Type B pancreatic cell (in vitro differentiated cells): ENCODE measurements at regions not wholly inside any gene's neighbourhood (a gene's known extent, or its start where the extent isn't known, plus 50 kb on each side); places are given as distances from the start of the nearest gene placed in this dataset.

Experiments
- DNase-seq: peaks from one replicate; pipeline ENCODE4 v3.0.0; 2021; ENCODE audit warnings: mixed read lengths; ENCODE audit not compliant: unreplicated experiment; ENCODE audit errors: extremely low spot score
- H3K27ac Mint-ChIP-seq: 2 replicates; pipeline ENCODE4 v1.8.0; 2021; ENCODE audit warnings: mild to moderate bottlenecking, mixed read lengths
- H3K27me3 Mint-ChIP-seq: 2 replicates; pipeline ENCODE4 v1.8.0; 2021; ENCODE audit warnings: mixed read lengths
- H3K36me3 Mint-ChIP-seq: 2 replicates; pipeline ENCODE4 v1.8.0; 2021; ENCODE audit warnings: mixed read lengths
- H3K4me1 Mint-ChIP-seq: one replicate; pipeline ENCODE4 v1.8.0; 2021; ENCODE audit warnings: mixed read lengths; ENCODE audit not compliant: unreplicated experiment
- H3K4me3 Mint-ChIP-seq: 2 replicates; pipeline ENCODE4 v1.8.0; 2021; ENCODE audit warnings: mild to moderate bottlenecking, mixed read lengths
- H3K9me3 Mint-ChIP-seq: 2 replicates; pipeline ENCODE4 v1.8.0; 2021; ENCODE audit warnings: mixed read lengths
- CTCF ChIP-seq: fragments of 200-600 bp; sonication (generic); conservative IDR thresholded peaks from 2 replicates; pipeline ENCODE4 v1.5.0; 2021; ENCODE audit warnings: antibody characterized with exemption, mild to moderate bottlenecking

- Mint-ChIP-seq H3K27me3 (no peaks in the 10 kb centered on the region), H3K36me3 (no peaks in the 10 kb centered on the region), H3K4me1 (no peaks in the 10 kb centered on the region), H3K9me3 (no peaks in the 10 kb centered on the region), H3K4me3 (no peak overlapping the region), H3K27ac (no peak overlapping the region)
- TF ChIP-seq CTCF: no peak
- DNase-seq: no peak
Observed at GRCh38 chr5:86977190-86977589, 290.5 kb upstream of the RASA1 start.

GRCh38 chr5:86977808-86978207 is 289.9 kb upstream of the RASA1 start:
- Mint-ChIP-seq H3K4me1 (no peaks in the 10 kb centered on the region), H3K27me3 (no peaks in the 10 kb centered on the region), H3K36me3 (no peaks in the 10 kb centered on the region), H3K9me3 (no peaks in the 10 kb centered on the region), H3K27ac (no peak overlapping the region), H3K4me3 (no peak overlapping the region)
- TF ChIP-seq CTCF: no peak
- no peak for DNase-seq

- DNase-seq: no peak
- no peaks in the 10 kb centered on the region for H3K27me3 Mint-ChIP-seq
- H3K4me1 Mint-ChIP-seq: no peaks in the 10 kb centered on the region
Observed at GRCh38 chr5:86979811-86980411, 287.8 kb upstream of the RASA1 start.

GRCh38 chr5:86981898-86982297 is 285.8 kb upstream of the RASA1 start:
- Mint-ChIP-seq H3K27me3 (no peaks in the 10 kb centered on the region), H3K4me3 (no peak overlapping the region), H3K4me1 (no peaks in the 10 kb centered on the region), H3K27ac (no peak overlapping the region), H3K9me3 (no peaks in the 10 kb centered on the region), H3K36me3 (no peaks in the 10 kb centered on the region)
- no peak for DNase-seq
- no peak for TF ChIP-seq CTCF

More at GRCh38 chr5:86979811-86980411, 287.8 kb upstream of the RASA1 start:
- TF ChIP-seq CTCF: no peak
- Mint-ChIP-seq H3K9me3 (no peaks in the 10 kb centered on the region), H3K4me3 (no peak overlapping the region), H3K36me3 (no peaks in the 10 kb centered on the region), H3K27ac (no peak overlapping the region)

GRCh38 chr5:86983208-86983607 is 284.5 kb upstream of the RASA1 start:
- no peaks in the 10 kb centered on the region for H3K27me3 Mint-ChIP-seq
- H3K4me1 Mint-ChIP-seq: no peaks in the 10 kb centered on the region
- no peak overlapping the region for H3K27ac Mint-ChIP-seq
- H3K9me3 Mint-ChIP-seq: no peaks in the 10 kb centered on the region
- no peak overlapping the region for H3K4me3 Mint-ChIP-seq
- H3K36me3 Mint-ChIP-seq: no peaks in the 10 kb centered on the region
- TF ChIP-seq CTCF: no peak
- DNase-seq: no peak

GRCh38 chr5:86986837-86987236 is 280.8 kb upstream of the RASA1 start:
- Mint-ChIP-seq H3K36me3 (no peaks in the 10 kb centered on the region), H3K27ac (no peak overlapping the region), H3K9me3 (no peaks in the 10 kb centered on the region), H3K4me3 (no peak overlapping the region), H3K27me3 (no peaks in the 10 kb centered on the region), H3K4me1 (no peaks in the 10 kb centered on the region)
- TF ChIP-seq CTCF: no peak
- DNase-seq: no peak
